Panc1 (cell line): ENCODE measurements at regions not wholly inside any gene's neighbourhood (a gene's known extent, or its start where the extent isn't known, plus 50 kb on each side); places are given as distances from the start of the nearest gene placed in this dataset.

Experiments
- ATAC-seq: fragments of 200-7000 bp; cut with Tn5 transposase; 2 replicates; pipeline ENCODE4 v1.9.1; 2020; ENCODE audit warnings: mild to moderate bottlenecking, moderate library complexity
- BruUV-seq: library from RNA; stranded (reverse); fragments of 400-500 nt; replicated peaks from 2 replicates; lab custom pipeline; 2021; lab: Mats Ljungman, UMichigan
- CTCF ChIA-PET: fragments of 300-600 bp; sonication (Branson Sonifier 250); formaldehyde crosslinking; loops from one replicate; lab custom pipeline; 2022; ENCODE audit warnings: antibody characterized with exemption; lab: Charles Lee
- POLR2A ChIA-PET: fragments of 300-600 bp; sonication (Branson Sonifier 250); formaldehyde crosslinking; loops from one replicate; lab custom pipeline; 2022; ENCODE audit warnings: antibody characterized with exemption; lab: Charles Lee
- DNase-seq: peaks from one replicate; pipeline ENCODE4 v3.0.0-alpha.2; 2010; ENCODE audit warnings: low read depth, low spot score
- H3K27ac ChIP-seq: 2 replicates; pipeline ENCODE4 v1.5.1; 2011; ENCODE audit warnings: mild to moderate bottlenecking, low read length, inconsistent platforms
- H3K27me3 ChIP-seq: fragments of 200-500 bp; sonication (Bioruptor generic); 2 replicates; pipeline ENCODE4 v1.6.0; 2014; ENCODE audit warnings: low read length, inconsistent platforms; ENCODE audit not compliant: control insufficient read depth, insufficient read depth
- H3K36me3 ChIP-seq: fragments of 200-500 bp; sonication (Bioruptor generic); 2 replicates; pipeline ENCODE4 v1.5.1; 2014; ENCODE audit warnings: inconsistent platforms, mild to moderate bottlenecking, low read length, moderate library complexity; ENCODE audit not compliant: control insufficient read depth, insufficient read depth
- H3K4me1 ChIP-seq: 2 replicates; pipeline ENCODE4 v1.5.1; 2011; ENCODE audit warnings: inconsistent platforms, mild to moderate bottlenecking, low read length, moderate library complexity; ENCODE audit not compliant: control insufficient read depth, insufficient read depth
- H3K4me3 ChIP-seq, 2 experiments: 2 replicates each; pipeline ENCODE4 v1.5.1; 2011 to 2012; ENCODE audit warnings: low read depth in 2 of 2, low read length in 2 of 2, mild to moderate bottlenecking in 2 of 2, inconsistent platforms in 1 of 2, moderate library complexity in 1 of 2
- H3K9me3 ChIP-seq: fragments of 200-500 bp; sonication (Bioruptor generic); 2 replicates; pipeline ENCODE4 v1.5.1; 2014; ENCODE audit warnings: low read depth, mild to moderate bottlenecking, inconsistent platforms, low read length, moderate library complexity; ENCODE audit not compliant: control insufficient read depth, insufficient read depth
- POLR2AphosphoS5 ChIP-seq: IDR thresholded peaks from 2 replicates; pipeline ENCODE4 v1.6.1; 2012; ENCODE audit warnings: mild to moderate bottlenecking, low read depth, low read length, moderate library complexity
- REST ChIP-seq, 2 experiments: IDR thresholded peaks; 2 replicates each; pipeline ENCODE4 v1.6.1; 2011 to 2012; ENCODE audit warnings: low read depth in 2 of 2, control low read depth in 1 of 2, low read length in 1 of 2, mild to moderate bottlenecking in 1 of 2, moderate library complexity in 1 of 2; ENCODE audit not compliant: insufficient read depth in 1 of 2
- SIN3A ChIP-seq: IDR thresholded peaks from 2 replicates; pipeline ENCODE4 v1.6.1; 2012; ENCODE audit warnings: low read depth, mild to moderate bottlenecking, low read length, moderate library complexity, borderline replicate concordance; ENCODE audit not compliant: insufficient read depth
- TCF7L2 ChIP-seq: IDR thresholded peaks from 2 replicates; pipeline ENCODE4 v1.6.1; 2011; ENCODE audit warnings: mild to moderate bottlenecking, low read depth, low read length, inconsistent platforms
- in situ Hi-C: cut with HindIII; loops from 2 replicates; pipeline ENCODE4 v1.10.0; 2016; ENCODE audit warnings: low sequenced_read_pairs, low pct_unique_long_range_greater_than_20kb
- intact Hi-C: fragments of 100-400 bp; cut with micrococcal nuclease; formaldehyde crosslinking; loops from one replicate; pipeline ENCODE4 v1.10.0; 2022; ENCODE audit not compliant: unreplicated experiment
- TF ChIP-seq, protein P1 (sequence below): fragments of 450-650 bp; IDR thresholded peaks from 2 replicates; pipeline ENCODE4 v1.5.1; 2017; ENCODE audit warnings: mild to moderate bottlenecking

- TF ChIP-seq TCF7L2 = no peak
- no peak for TF ChIP-seq REST (IDR thresholded peaks at IDR 0.05; ENCODE audit: insufficient read depth in 1 of 2, low read depth in 2 of 2, low read length in 1 of 2)
- TF ChIP-seq POLR2AphosphoS5 = no peak
- TF ChIP-seq SIN3A = no peak
- TF ChIP-seq, protein P1, sequence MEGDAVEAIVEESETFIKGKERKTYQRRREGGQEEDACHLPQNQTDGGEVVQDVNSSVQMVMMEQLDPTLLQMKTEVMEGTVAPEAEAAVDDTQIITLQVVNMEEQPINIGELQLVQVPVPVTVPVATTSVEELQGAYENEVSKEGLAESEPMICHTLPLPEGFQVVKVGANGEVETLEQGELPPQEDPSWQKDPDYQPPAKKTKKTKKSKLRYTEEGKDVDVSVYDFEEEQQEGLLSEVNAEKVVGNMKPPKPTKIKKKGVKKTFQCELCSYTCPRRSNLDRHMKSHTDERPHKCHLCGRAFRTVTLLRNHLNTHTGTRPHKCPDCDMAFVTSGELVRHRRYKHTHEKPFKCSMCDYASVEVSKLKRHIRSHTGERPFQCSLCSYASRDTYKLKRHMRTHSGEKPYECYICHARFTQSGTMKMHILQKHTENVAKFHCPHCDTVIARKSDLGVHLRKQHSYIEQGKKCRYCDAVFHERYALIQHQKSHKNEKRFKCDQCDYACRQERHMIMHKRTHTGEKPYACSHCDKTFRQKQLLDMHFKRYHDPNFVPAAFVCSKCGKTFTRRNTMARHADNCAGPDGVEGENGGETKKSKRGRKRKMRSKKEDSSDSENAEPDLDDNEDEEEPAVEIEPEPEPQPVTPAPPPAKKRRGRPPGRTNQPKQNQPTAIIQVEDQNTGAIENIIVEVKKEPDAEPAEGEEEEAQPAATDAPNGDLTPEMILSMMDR = no peak
- H3K27me3 ChIP-seq = no peaks in the 10 kb centered on the region
- ATAC-seq = no peak
- POLR2A ChIA-PET = no interaction called here
- H3K36me3 ChIP-seq = no peaks in the 10 kb centered on the region
- CTCF ChIA-PET = no interaction called here
- in situ Hi-C loops (no loop called here), intact Hi-C loops (no loop called here)
- no peak for DNase-seq
- H3K27ac ChIP-seq = no peak overlapping the region
- BruUV-seq = no TSS peak
- no peaks in the 10 kb centered on the region for H3K4me1 ChIP-seq
- H3K4me3 ChIP-seq = no peak overlapping the region
- no peaks in the 10 kb centered on the region for H3K9me3 ChIP-seq
Observed at GRCh38 chr12:67469666-67470065, 178.9 kb upstream of the DYRK2 start.

- no peak overlapping the region for H3K4me3 ChIP-seq
- no peaks in the 10 kb centered on the region for H3K36me3 ChIP-seq
- H3K27ac ChIP-seq = no peak overlapping the region
- TF ChIP-seq, protein P1 = no peak
- TF ChIP-seq TCF7L2 (no peak), REST (IDR thresholded peaks at IDR 0.05; ENCODE audit: insufficient read depth in 1 of 2, low read depth in 2 of 2, low read length in 1 of 2) (no peak), POLR2AphosphoS5 (no peak), SIN3A (no peak)
- ChIA-PET CTCF (no interaction called here), POLR2A (no interaction called here)
- no peaks in the 10 kb centered on the region for H3K9me3 ChIP-seq
- in situ Hi-C loops = no loop called here
- intact Hi-C loops = no loop called here
- no peaks in the 10 kb centered on the region for H3K27me3 ChIP-seq
- no peak for DNase-seq
- no peak for ATAC-seq
- BruUV-seq = no TSS peak
- H3K4me1 ChIP-seq = no peaks in the 10 kb centered on the region
Observed at GRCh38 chr12:67471810-67472209, 176.7 kb upstream of the DYRK2 start.
